ENCODE measurements at regions not wholly inside any gene's neighbourhood (a gene's known extent, or its start where the extent isn't known, plus 50 kb on each side); places are given as distances from the start of the nearest gene placed in this dataset.

DNA sequence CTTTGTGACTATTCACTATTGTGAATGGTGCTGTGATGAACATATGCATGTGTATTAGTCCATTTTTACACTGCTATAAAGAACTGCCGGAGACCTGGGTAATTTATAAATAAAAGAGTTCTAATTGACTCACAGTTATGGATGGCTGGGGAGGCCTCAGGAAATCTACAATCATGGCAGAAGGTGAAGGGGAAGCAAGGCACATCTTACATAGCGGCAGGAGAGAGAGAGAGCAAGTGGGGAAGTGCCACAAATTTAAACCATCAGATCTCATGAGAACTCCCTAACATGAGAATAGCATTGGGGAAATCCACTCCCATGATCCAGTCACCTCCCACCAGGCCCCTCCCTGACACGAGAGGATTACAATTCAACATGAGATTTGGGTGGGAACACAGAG, 90.8 kb downstream of the ATP23 start:
- ChIA-PET POLR2A (no interaction called here), CTCF (no interaction called here)
- TF ChIP-seq EZH2 (IDR thresholded peaks at IDR 0.05; ENCODE audit: borderline replicate concordance, insufficient read depth, low read depth, low read length, poor library complexity, severe bottlenecking), result no peak
- no peaks in the 10 kb centered on the region for H4K20me1 ChIP-seq (ENCODE audit: control insufficient read depth, insufficient read depth, low read length, poor library complexity, severe bottlenecking)
- no peaks in the 10 kb centered on the region for H3K4me1 Mint-ChIP-seq
- no peak for DNase-seq
- no peak overlapping the region for H3K9ac ChIP-seq (ENCODE audit: low read length)
- peaks cover 20% of the 10 kb centered on the region for H3K9me3 Mint-ChIP-seq (ENCODE audit: insufficient read depth)
- peaks cover 10% of the 10 kb centered on the region for H3K27me3 Mint-ChIP-seq
- H3K79me2 ChIP-seq (ENCODE audit: control insufficient read depth, insufficient read depth, low read length), result no peaks in the 10 kb centered on the region
- peaks cover 2 to 21% (median 12%) of the 10 kb centered on the region in 3 donors for H3K9me3 ChIP-seq (ENCODE audit: control extremely low read depth in 1 of 3, control insufficient read depth in 2 of 3, insufficient read depth in 1 of 3, low read length in 2 of 3)
- no peaks in the 10 kb centered on the region for H3K36me3 ChIP-seq (replicated peaks in 1 of 2; ENCODE audit: control extremely low read depth in 1 of 2, control insufficient read depth in 1 of 2, extremely low read depth in 1 of 2, insufficient read depth in 2 of 2, low read length in 1 of 2)
- H3K4me2 ChIP-seq (replicated peaks; ENCODE audit: low read depth, low read length, poor library complexity, severe bottlenecking), result no peak overlapping the region
- H3K4me3 Mint-ChIP-seq, result no peak overlapping the region
- 84% methylated on average over 2 of the region's 3 CpGs for WGBS (ENCODE audit: insufficient coverage)
- no peak for ATAC-seq (ENCODE audit: low read depth)
- H3K4me1 ChIP-seq (ENCODE audit: control insufficient read depth in 2 of 2, insufficient read depth in 2 of 2, low read length in 2 of 2), result no peaks in the 10 kb centered on the region
- intact Hi-C loops (cut with micrococcal nuclease), result no loop called here
- H2AFZ ChIP-seq (ENCODE audit: insufficient read depth, low read depth, low read length, poor library complexity, severe bottlenecking), result no peak overlapping the region
- no peak overlapping the region for H3K27ac ChIP-seq (ENCODE audit: low read length in 2 of 2)
- H3K4me3 ChIP-seq (ENCODE audit: control extremely low read depth in 1 of 5, extremely low read depth in 1 of 5, insufficient read depth in 1 of 5, low read depth in 2 of 5, low read length in 4 of 5), result no peak overlapping the region
- no peaks in the 10 kb centered on the region for H3K27me3 ChIP-seq (replicated peaks in 1 of 4; ENCODE audit: control extremely low read depth in 1 of 4, control insufficient read depth in 3 of 4, insufficient read depth in 4 of 4, low read length in 3 of 4)
- no peak overlapping the region for H3K27ac Mint-ChIP-seq

DNA sequence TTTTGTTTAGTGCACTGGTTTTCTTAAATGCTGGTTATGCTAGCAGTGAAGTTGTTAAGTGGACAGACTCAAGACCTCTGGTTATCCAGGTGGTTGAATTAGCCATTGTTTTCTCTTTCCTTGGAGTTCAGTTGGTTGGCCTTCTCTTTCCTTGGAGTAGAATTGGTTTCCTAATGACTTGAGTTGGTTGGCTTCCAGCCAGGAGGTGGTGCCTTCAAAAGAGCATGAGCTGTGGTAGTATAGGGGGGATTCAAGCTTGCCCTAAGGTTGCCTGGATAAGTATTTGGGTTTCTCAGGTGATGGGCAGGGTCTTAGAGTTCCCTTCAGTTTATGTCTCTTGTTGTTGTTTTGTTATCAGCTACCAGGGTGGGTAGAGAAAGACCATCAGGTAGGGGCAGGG, 92.5 kb downstream of the ATP23 start:
- no peak for ATAC-seq (ENCODE audit: low read depth)

More for the DNA sequence above, 92.5 kb downstream of the ATP23 start:
- peaks cover 10% of the 10 kb centered on the region for H3K27me3 Mint-ChIP-seq
- CTCF ChIA-PET, result no interaction called here
- no peaks in the 10 kb centered on the region for H3K4me1 Mint-ChIP-seq
- H3K4me3 Mint-ChIP-seq, result no peak overlapping the region
- Histone ChIP-seq H3K4me2 (replicated peaks; ENCODE audit: low read depth, low read length, poor library complexity, severe bottlenecking) (no peak overlapping the region), H3K36me3 (replicated peaks in 1 of 2; ENCODE audit: control extremely low read depth in 1 of 2, control insufficient read depth in 1 of 2, extremely low read depth in 1 of 2, insufficient read depth in 2 of 2, low read length in 1 of 2) (no peaks in the 10 kb centered on the region), H3K9me3 (ENCODE audit: control extremely low read depth in 1 of 3, control insufficient read depth in 2 of 3, insufficient read depth in 1 of 3, low read length in 2 of 3) (peaks cover 3 to 21% (median 15%) of the 10 kb centered on the region in 3 donors), H3K4me3 (ENCODE audit: control extremely low read depth in 1 of 5, extremely low read depth in 1 of 5, insufficient read depth in 1 of 5, low read depth in 2 of 5, low read length in 4 of 5) (no peak overlapping the region), H3K4me1 (ENCODE audit: control insufficient read depth in 2 of 2, insufficient read depth in 2 of 2, low read length in 2 of 2) (no peaks in the 10 kb centered on the region), H3K27ac (ENCODE audit: low read length in 2 of 2) (no peak overlapping the region), H3K9ac (ENCODE audit: low read length) (no peak overlapping the region), H4K20me1 (ENCODE audit: control insufficient read depth, insufficient read depth, low read length, poor library complexity, severe bottlenecking) (no peaks in the 10 kb centered on the region), H3K79me2 (ENCODE audit: control insufficient read depth, insufficient read depth, low read length) (no peaks in the 10 kb centered on the region), H2AFZ (ENCODE audit: insufficient read depth, low read depth, low read length, poor library complexity, severe bottlenecking) (no peak overlapping the region), H3K27me3 (replicated peaks in 1 of 4; ENCODE audit: control extremely low read depth in 1 of 4, control insufficient read depth in 3 of 4, insufficient read depth in 4 of 4, low read length in 3 of 4) (no peaks in the 10 kb centered on the region)
- no peak for DNase-seq
- intact Hi-C loops (cut with micrococcal nuclease), result no loop called here
- no peak overlapping the region for H3K27ac Mint-ChIP-seq
- POLR2A ChIA-PET, result no interaction called here
- TF ChIP-seq EZH2 (IDR thresholded peaks at IDR 0.05; ENCODE audit: borderline replicate concordance, insufficient read depth, low read depth, low read length, poor library complexity, severe bottlenecking), result no peak
- TF ChIP-seq, protein P1, sequence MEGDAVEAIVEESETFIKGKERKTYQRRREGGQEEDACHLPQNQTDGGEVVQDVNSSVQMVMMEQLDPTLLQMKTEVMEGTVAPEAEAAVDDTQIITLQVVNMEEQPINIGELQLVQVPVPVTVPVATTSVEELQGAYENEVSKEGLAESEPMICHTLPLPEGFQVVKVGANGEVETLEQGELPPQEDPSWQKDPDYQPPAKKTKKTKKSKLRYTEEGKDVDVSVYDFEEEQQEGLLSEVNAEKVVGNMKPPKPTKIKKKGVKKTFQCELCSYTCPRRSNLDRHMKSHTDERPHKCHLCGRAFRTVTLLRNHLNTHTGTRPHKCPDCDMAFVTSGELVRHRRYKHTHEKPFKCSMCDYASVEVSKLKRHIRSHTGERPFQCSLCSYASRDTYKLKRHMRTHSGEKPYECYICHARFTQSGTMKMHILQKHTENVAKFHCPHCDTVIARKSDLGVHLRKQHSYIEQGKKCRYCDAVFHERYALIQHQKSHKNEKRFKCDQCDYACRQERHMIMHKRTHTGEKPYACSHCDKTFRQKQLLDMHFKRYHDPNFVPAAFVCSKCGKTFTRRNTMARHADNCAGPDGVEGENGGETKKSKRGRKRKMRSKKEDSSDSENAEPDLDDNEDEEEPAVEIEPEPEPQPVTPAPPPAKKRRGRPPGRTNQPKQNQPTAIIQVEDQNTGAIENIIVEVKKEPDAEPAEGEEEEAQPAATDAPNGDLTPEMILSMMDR (IDR thresholded peaks at IDR 0.05), result no peak
- H3K9me3 Mint-ChIP-seq (ENCODE audit: insufficient read depth), result peaks cover 20% of the 10 kb centered on the region

Measured in B cell (primary cell).